ENCODE measurements at regions not wholly inside any gene's neighbourhood (a gene's known extent, or its start where the extent isn't known, plus 50 kb on each side); places are given as distances from the start of the nearest gene placed in this dataset.
A peak's percentile ranks its signal among the peaks of the same experiment; 100 is the strongest.

GRCh38 chr1:22271847-22272801 lies 129.2 kb upstream of the WNT4 start:
- no peak for DNase-seq (ENCODE audit: low read depth)
- H3K4me1 ChIP-seq (ENCODE audit: control insufficient read depth, insufficient read depth, low read length): no peaks in the 10 kb centered on the region
- peaks cover 42% of the 10 kb centered on the region for H3K27me3 ChIP-seq (replicated peaks; ENCODE audit: control insufficient read depth, insufficient read depth, low read length)
- H3K36me3 ChIP-seq (ENCODE audit: control insufficient read depth, insufficient read depth, low read length, severe bottlenecking): no peaks in the 10 kb centered on the region
- H3K4me3 ChIP-seq (ENCODE audit: low read length): no peak overlapping the region
- no peak overlapping the region for H3K9ac ChIP-seq (ENCODE audit: low read length)
- no peaks in the 10 kb centered on the region for H3K9me3 ChIP-seq (ENCODE audit: control insufficient read depth, low read length)

DNA sequence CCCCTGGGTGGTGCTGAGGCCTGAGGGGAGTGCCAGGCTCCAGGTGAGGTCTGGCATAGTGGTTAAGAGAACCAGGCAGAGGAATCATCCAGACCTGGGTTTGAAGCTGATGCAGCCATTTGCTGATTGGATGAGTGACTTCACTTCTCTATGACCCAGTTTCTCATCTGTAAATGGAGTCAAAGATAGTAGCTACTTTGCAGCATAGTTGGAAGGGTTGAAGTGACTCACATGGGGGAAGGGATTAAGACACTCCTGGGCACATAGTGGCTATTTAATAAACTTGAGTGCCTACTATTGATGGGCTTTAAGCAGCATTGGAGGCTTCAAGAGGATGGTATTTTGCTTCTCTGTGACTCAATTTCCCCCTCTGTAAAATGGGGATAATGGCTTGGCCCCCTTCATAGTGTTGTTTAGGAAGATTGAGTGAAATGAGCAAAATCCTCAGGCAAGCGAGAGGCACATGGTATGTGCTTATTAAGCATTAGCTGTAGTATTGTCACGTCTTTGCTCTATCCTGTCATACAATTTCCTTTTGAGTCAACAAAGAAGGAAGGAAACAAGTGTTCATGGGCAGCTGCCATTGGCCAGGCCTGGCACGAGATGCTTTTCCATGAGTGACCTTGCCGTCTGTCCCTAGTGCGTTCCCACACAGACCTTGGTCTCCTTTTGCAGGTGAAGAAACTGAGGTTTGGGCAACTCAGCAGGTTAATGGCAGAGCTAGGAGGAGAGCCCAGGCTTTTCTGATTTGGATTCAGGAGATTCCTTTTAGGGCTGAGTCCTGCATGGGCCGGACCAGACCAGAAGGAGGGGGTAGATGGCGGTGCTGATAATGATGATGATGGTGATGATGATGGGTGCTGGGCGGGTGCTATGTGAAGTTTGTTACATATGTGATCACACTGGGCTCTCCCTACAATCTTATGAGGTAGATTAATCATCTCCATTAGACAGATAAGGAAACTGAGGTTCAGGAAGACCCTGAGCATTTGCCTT lies 131.1 kb upstream of the WNT4 start:
- H3K9me3 ChIP-seq (ENCODE audit: control insufficient read depth, low read length): no peaks in the 10 kb centered on the region
- DNase-seq (ENCODE audit: low read depth): no peak
- H3K9ac ChIP-seq (ENCODE audit: low read length): no peak overlapping the region
- H3K4me1 ChIP-seq (ENCODE audit: control insufficient read depth, insufficient read depth, low read length): no peaks in the 10 kb centered on the region
- peaks cover 45% of the 10 kb centered on the region for H3K27me3 ChIP-seq (replicated peaks; ENCODE audit: control insufficient read depth, insufficient read depth, low read length)
- no peaks in the 10 kb centered on the region for H3K36me3 ChIP-seq (ENCODE audit: control insufficient read depth, insufficient read depth, low read length, severe bottlenecking)
- no peak overlapping the region for H3K4me3 ChIP-seq (ENCODE audit: low read length)

GRCh38 chr1:22275167-22275566 lies 132.3 kb upstream of the WNT4 start:
- no peaks in the 10 kb centered on the region for H3K4me1 ChIP-seq (ENCODE audit: control insufficient read depth, insufficient read depth, low read length)
- no peak for DNase-seq (ENCODE audit: low read depth)
- no peak overlapping the region for H3K9ac ChIP-seq (ENCODE audit: low read length)
- no peaks in the 10 kb centered on the region for H3K36me3 ChIP-seq (ENCODE audit: control insufficient read depth, insufficient read depth, low read length, severe bottlenecking)
- H3K9me3 ChIP-seq (ENCODE audit: control insufficient read depth, low read length): peaks cover 4% of the 10 kb centered on the region
- H3K4me3 ChIP-seq (ENCODE audit: low read length): no peak overlapping the region
- H3K27me3 ChIP-seq (replicated peaks; ENCODE audit: control insufficient read depth, insufficient read depth, low read length): peaks cover 49% of the 10 kb centered on the region

GRCh38 chr1:22275626-22276395 lies 132.9 kb upstream of the WNT4 start:
- no peaks in the 10 kb centered on the region for H3K36me3 ChIP-seq (ENCODE audit: control insufficient read depth, insufficient read depth, low read length, severe bottlenecking)
- peaks cover 53% of the 10 kb centered on the region for H3K27me3 ChIP-seq (replicated peaks; ENCODE audit: control insufficient read depth, insufficient read depth, low read length)
- H3K9ac ChIP-seq (ENCODE audit: low read length): no peak overlapping the region
- H3K4me3 ChIP-seq (ENCODE audit: low read length): no peak overlapping the region
- peaks cover 5% of the 10 kb centered on the region for H3K9me3 ChIP-seq (ENCODE audit: control insufficient read depth, low read length)
- peak; percentile 59 for DNase-seq (ENCODE audit: low read depth)
- no peaks in the 10 kb centered on the region for H3K4me1 ChIP-seq (ENCODE audit: control insufficient read depth, insufficient read depth, low read length)

DNA sequence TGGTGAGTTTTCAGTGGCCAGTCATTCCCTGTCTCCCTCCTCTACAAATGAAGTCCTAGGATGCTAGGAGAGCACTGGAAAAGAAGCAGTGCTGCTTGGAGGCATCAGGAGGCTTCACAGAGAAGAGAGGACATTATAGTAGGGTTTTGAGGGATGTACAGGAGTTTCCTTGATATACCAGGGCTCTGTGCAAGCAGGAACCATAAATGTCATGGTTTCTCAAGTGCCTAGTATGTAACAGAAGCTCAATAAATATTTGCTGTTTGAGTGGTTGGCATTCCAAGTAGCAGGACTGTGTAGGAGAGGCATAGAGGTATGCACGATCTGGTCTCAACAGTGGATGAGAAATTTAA lies 133.5 kb upstream of the WNT4 start:
- no peak overlapping the region for H3K4me3 ChIP-seq (ENCODE audit: low read length)
- no peak for DNase-seq (ENCODE audit: low read depth)
- peaks cover 5% of the 10 kb centered on the region for H3K9me3 ChIP-seq (ENCODE audit: control insufficient read depth, low read length)
- H3K27me3 ChIP-seq (replicated peaks; ENCODE audit: control insufficient read depth, insufficient read depth, low read length): peaks cover 54% of the 10 kb centered on the region
- H3K4me1 ChIP-seq (ENCODE audit: control insufficient read depth, insufficient read depth, low read length): no peaks in the 10 kb centered on the region
- no peak overlapping the region for H3K9ac ChIP-seq (ENCODE audit: low read length)
- H3K36me3 ChIP-seq (ENCODE audit: control insufficient read depth, insufficient read depth, low read length, severe bottlenecking): no peaks in the 10 kb centered on the region

- Histone ChIP-seq H3K36me3 (ENCODE audit: control insufficient read depth, insufficient read depth, low read length, severe bottlenecking) (no peaks in the 10 kb centered on the region), H3K9me3 (ENCODE audit: control insufficient read depth, low read length) (peaks cover 5% of the 10 kb centered on the region), H3K4me3 (ENCODE audit: low read length) (no peak overlapping the region), H3K9ac (ENCODE audit: low read length) (no peak overlapping the region), H3K4me1 (ENCODE audit: control insufficient read depth, insufficient read depth, low read length) (no peaks in the 10 kb centered on the region), H3K27me3 (replicated peaks; ENCODE audit: control insufficient read depth, insufficient read depth, low read length) (peaks cover 67% of the 10 kb centered on the region)
- DNase-seq (ENCODE audit: low read depth): no peak
These were observed 134.8 kb upstream of the WNT4 start for GRCh38 chr1:22277662-22278061.

- peaks cover 69% of the 10 kb centered on the region for H3K27me3 ChIP-seq (replicated peaks; ENCODE audit: control insufficient read depth, insufficient read depth, low read length)
- DNase-seq (ENCODE audit: low read depth): no peak
- no peaks in the 10 kb centered on the region for H3K4me1 ChIP-seq (ENCODE audit: control insufficient read depth, insufficient read depth, low read length)
- H3K36me3 ChIP-seq (ENCODE audit: control insufficient read depth, insufficient read depth, low read length, severe bottlenecking): no peaks in the 10 kb centered on the region
- H3K4me3 ChIP-seq (ENCODE audit: low read length): no peak overlapping the region
- H3K9ac ChIP-seq (ENCODE audit: low read length): no peak overlapping the region
- peaks cover 5% of the 10 kb centered on the region for H3K9me3 ChIP-seq (ENCODE audit: control insufficient read depth, low read length)
These were observed 136.8 kb upstream of the WNT4 start for GRCh38 chr1:22279735-22280134.

DNA sequence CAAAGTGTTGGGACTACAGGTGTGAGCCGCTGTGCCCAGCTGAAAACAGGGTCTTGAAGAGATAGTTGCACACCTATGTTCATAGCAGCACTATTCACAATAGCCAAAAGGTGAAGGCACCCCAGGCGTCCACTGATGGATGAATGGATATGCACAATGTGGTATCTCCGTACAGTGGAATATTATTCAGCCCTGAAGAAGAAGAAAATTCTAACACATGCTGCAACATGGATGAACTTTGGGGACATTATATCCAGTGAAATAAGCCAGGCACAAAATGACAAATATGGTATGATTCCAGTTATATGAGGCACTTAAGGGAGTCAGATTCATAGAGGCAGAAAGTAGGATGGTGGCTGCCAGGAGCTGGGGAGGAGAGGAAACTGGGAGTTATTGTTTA lies 137.6 kb upstream of the WNT4 start:
- peaks cover 5% of the 10 kb centered on the region for H3K9me3 ChIP-seq (ENCODE audit: control insufficient read depth, low read length)
- no peaks in the 10 kb centered on the region for H3K4me1 ChIP-seq (ENCODE audit: control insufficient read depth, insufficient read depth, low read length)
- DNase-seq (ENCODE audit: low read depth): no peak
- no peak overlapping the region for H3K9ac ChIP-seq (ENCODE audit: low read length)
- H3K27me3 ChIP-seq (replicated peaks; ENCODE audit: control insufficient read depth, insufficient read depth, low read length): peaks cover 68% of the 10 kb centered on the region
- no peaks in the 10 kb centered on the region for H3K36me3 ChIP-seq (ENCODE audit: control insufficient read depth, insufficient read depth, low read length, severe bottlenecking)
- H3K4me3 ChIP-seq (ENCODE audit: low read length): no peak overlapping the region

DNA sequence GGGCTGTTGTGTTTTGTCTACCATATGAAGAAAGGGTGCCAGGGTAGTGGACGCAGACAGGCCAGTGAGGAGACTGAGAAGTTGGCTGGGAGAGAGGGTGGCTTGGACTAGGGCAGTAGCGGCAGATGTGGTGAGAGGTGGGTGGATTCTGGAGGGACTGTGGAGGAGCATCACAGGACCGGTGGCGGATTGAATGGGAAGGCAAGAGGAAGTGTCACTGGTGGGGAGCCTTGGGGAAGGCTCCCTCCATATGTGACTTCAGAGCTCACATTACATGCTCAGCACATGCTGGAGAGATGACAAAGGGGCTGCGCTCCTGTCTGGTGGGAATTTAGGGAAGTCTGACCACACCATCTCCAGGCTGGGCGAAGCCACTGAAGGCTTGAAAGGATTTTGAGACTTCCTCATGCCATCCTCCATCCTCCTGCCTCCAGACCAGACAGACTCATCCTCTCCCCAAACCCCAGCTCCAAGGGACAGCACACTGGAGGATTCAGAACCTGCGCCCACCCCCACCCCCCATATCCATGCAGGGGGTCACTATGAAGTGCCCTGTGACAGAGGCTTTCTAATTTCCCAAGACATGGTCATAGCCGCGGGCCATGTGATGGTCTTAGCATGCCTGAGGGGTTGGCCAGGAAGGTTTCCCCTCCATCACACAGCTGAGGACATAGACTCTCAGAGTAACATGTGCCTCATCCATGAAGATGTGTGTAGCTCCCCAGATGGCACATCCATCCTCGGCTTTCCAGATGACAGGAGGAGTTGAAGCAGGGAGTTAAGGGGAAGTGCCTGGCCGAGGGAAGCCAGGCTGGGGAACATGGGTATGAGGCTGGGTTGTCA lies 138.8 kb upstream of the WNT4 start:
- H3K4me3 ChIP-seq (ENCODE audit: low read length): no peak overlapping the region
- no peak overlapping the region for H3K9ac ChIP-seq (ENCODE audit: low read length)
- no peak for DNase-seq (ENCODE audit: low read depth)
- no peaks in the 10 kb centered on the region for H3K36me3 ChIP-seq (ENCODE audit: control insufficient read depth, insufficient read depth, low read length, severe bottlenecking)
- H3K27me3 ChIP-seq (replicated peaks; ENCODE audit: control insufficient read depth, insufficient read depth, low read length): peaks cover 56% of the 10 kb centered on the region
- H3K4me1 ChIP-seq (ENCODE audit: control insufficient read depth, insufficient read depth, low read length): no peaks in the 10 kb centered on the region
- peaks cover 5% of the 10 kb centered on the region for H3K9me3 ChIP-seq (ENCODE audit: control insufficient read depth, low read length)

DNA sequence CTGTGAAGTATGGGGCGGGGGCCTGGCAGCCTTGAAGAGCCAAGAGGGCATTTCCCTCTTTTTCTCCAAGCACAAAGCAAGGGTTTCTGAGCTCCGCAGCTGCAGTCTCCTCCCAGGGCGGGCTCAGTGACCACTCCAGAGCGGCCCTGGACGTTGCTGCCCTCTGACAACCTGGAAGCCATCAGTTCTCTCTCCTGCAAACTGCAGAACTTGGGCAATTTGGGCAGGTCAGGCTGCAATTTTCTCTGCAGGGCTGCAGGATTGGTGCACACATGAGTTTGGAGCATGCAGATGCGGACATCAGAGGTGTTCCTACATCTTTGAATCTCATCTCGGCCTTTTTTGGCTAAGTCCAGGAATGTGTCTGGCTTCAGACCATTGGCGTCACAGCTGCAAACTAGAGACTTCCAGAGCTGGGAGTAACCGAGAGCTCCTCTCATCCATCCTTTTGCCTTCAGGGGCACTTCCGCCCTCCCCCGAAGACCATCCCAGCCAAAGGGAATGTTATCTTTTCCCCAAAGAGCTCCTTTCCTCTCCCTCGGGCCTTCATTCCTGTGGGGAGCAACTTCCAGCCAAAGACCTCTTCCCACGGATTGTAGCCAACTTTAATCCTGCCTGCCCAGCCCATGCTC lies 139.6 kb upstream of the WNT4 start:
- H3K4me3 ChIP-seq (ENCODE audit: low read length): no peak overlapping the region
- no peak for DNase-seq (ENCODE audit: low read depth)
- no peaks in the 10 kb centered on the region for H3K36me3 ChIP-seq (ENCODE audit: control insufficient read depth, insufficient read depth, low read length, severe bottlenecking)
- H3K9me3 ChIP-seq (ENCODE audit: control insufficient read depth, low read length): peaks cover 5% of the 10 kb centered on the region
- H3K4me1 ChIP-seq (ENCODE audit: control insufficient read depth, insufficient read depth, low read length): no peaks in the 10 kb centered on the region
- no peak overlapping the region for H3K9ac ChIP-seq (ENCODE audit: low read length)
- H3K27me3 ChIP-seq (replicated peaks; ENCODE audit: control insufficient read depth, insufficient read depth, low read length): peaks cover 48% of the 10 kb centered on the region

Measured in adipocyte (in vitro differentiated cells).